Suprapubic skin (tissue), 3 donors: ENCODE measurements at regions not wholly inside any gene's neighbourhood (a gene's known extent, or its start where the extent isn't known, plus 50 kb on each side); places are given as distances from the start of the nearest gene placed in this dataset.

Experiments
- POLR2A ChIP-seq, 2 donors: fragments of 450-650 bp; IDR thresholded peaks; one replicate each; pipeline ENCODE4 v1.6.1; 2017; ENCODE audit warnings: antibody characterized with exemption in 2 of 2, mild to moderate bottlenecking in 2 of 2, moderate library complexity in 2 of 2
- TF ChIP-seq, protein P1 (sequence below), 2 donors: fragments of 200-600 bp in 1 of 2; fragments of 450-650 bp in 1 of 2; sonication (generic) in 1 of 2; IDR thresholded peaks; one replicate each; pipeline ENCODE4 v1.5.1; 2016 to 2019; ENCODE audit warnings: antibody characterized with exemption in 2 of 2, mild to moderate bottlenecking in 1 of 2, moderate library complexity in 1 of 2

DNA sequence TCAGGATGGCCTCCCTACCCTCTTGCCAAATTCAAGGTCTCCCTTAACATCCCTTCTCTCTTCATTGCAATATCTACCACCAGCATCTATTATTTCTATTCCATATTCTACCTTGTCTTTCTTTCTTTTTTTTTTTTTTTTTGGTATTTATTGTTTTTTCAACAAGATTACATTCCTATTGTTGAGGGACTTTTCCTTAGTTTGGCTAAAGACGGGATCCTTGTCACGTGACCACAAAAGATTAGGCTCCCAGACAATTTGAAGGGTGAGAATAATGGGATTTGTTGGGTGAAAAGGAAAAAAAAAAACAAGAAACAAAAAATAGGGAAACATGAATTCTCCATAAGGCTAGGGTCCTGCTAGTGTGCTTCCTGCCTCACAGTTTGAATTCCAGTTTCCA is 124.3 kb upstream of the MCHR2 start:
- TF ChIP-seq, protein P1, sequence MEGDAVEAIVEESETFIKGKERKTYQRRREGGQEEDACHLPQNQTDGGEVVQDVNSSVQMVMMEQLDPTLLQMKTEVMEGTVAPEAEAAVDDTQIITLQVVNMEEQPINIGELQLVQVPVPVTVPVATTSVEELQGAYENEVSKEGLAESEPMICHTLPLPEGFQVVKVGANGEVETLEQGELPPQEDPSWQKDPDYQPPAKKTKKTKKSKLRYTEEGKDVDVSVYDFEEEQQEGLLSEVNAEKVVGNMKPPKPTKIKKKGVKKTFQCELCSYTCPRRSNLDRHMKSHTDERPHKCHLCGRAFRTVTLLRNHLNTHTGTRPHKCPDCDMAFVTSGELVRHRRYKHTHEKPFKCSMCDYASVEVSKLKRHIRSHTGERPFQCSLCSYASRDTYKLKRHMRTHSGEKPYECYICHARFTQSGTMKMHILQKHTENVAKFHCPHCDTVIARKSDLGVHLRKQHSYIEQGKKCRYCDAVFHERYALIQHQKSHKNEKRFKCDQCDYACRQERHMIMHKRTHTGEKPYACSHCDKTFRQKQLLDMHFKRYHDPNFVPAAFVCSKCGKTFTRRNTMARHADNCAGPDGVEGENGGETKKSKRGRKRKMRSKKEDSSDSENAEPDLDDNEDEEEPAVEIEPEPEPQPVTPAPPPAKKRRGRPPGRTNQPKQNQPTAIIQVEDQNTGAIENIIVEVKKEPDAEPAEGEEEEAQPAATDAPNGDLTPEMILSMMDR (IDR thresholded peaks at IDR 0.05): no peak
- no peak for TF ChIP-seq POLR2A (IDR thresholded peaks at IDR 0.05)
